ENCODE measurements at regions not wholly inside any gene's neighbourhood (a gene's known extent, or its start where the extent isn't known, plus 50 kb on each side); places are given as distances from the start of the nearest gene placed in this dataset.

- no peaks in the 10 kb centered on the region for H3K79me2 ChIP-seq (ENCODE audit: low read depth)
- H3K27ac ChIP-seq, result no peak overlapping the region
- H3F3A ChIP-seq (ENCODE audit: insufficient read depth, low read depth), result peaks cover 8% of the 10 kb centered on the region
- H3K4me2 ChIP-seq, result no peak overlapping the region
- H2AFZ ChIP-seq, result no peak overlapping the region
- no peaks in the 10 kb centered on the region for H3K36me3 ChIP-seq (ENCODE audit: low read depth)
- no peaks in the 10 kb centered on the region for H4K20me1 ChIP-seq (ENCODE audit: insufficient read depth)
- H3K4me1 ChIP-seq (replicated peaks; ENCODE audit: insufficient read depth), result peaks cover 16% of the 10 kb centered on the region
- intact Hi-C loops (cut with micrococcal nuclease; ENCODE audit: unreplicated experiment), result no loop called here
- POLR2A ChIA-PET (ENCODE audit: unreplicated experiment), result no interaction called here
- CTCF ChIA-PET, result no interaction called here
- BruUV-seq (replicated peaks), result no TSS peak
- no peaks in the 10 kb centered on the region for H3K9me3 ChIP-seq (ENCODE audit: insufficient read depth, low read depth)
- no peaks in the 10 kb centered on the region for H3K27me3 ChIP-seq (ENCODE audit: insufficient read depth, low read depth)
- DNase-seq, result no peak
- no peak overlapping the region for H3K4me3 ChIP-seq
- no peak for TF ChIP-seq EZH2 (IDR thresholded peaks at IDR 0.05; ENCODE audit: low read depth)
- TF ChIP-seq CTCF (conservative IDR thresholded peaks at IDR 0.05), result no peak
- no peaks in the 10 kb centered on the region for H3K9me2 ChIP-seq (ENCODE audit: insufficient read depth)
Measured at GRCh38 chr1:220330265-220330664, 58.0 kb upstream of the RAB3GAP2 start.

- H3K9me3 ChIP-seq (ENCODE audit: insufficient read depth, low read depth), result no peaks in the 10 kb centered on the region
- H3K27me3 ChIP-seq (ENCODE audit: insufficient read depth, low read depth), result no peaks in the 10 kb centered on the region
- no peaks in the 10 kb centered on the region for H3K79me2 ChIP-seq (ENCODE audit: low read depth)
- no peak for DNase-seq
- no peaks in the 10 kb centered on the region for H3K9me2 ChIP-seq (ENCODE audit: insufficient read depth)
- intact Hi-C loops (cut with micrococcal nuclease; ENCODE audit: unreplicated experiment), result no loop called here
- TF ChIP-seq CTCF (conservative IDR thresholded peaks at IDR 0.05) (no peak), EZH2 (IDR thresholded peaks at IDR 0.05; ENCODE audit: low read depth) (no peak)
- no peak overlapping the region for H3K4me3 ChIP-seq
- peaks cover 16% of the 10 kb centered on the region for H3K4me1 ChIP-seq (replicated peaks; ENCODE audit: insufficient read depth)
- CTCF ChIA-PET, result interaction anchor here (0.6 to 1.1 kb wide), 2 partner anchors 10 to 43 kb away, joined by 3 to 4 read pairs; no protein-coding TSS in a partner anchor
- H4K20me1 ChIP-seq (ENCODE audit: insufficient read depth), result no peaks in the 10 kb centered on the region
- no peak overlapping the region for H3K4me2 ChIP-seq
- H2AFZ ChIP-seq, result no peak overlapping the region
- POLR2A ChIA-PET (ENCODE audit: unreplicated experiment), result interaction anchor here (0.7 to 0.9 kb wide), 2 partner anchors 9 kb away, joined by 3 read pairs; no protein-coding TSS in a partner anchor
- 0 out of 2 replicates have a peak overlapping the region, but pooled peaks have one; percentile 35 for H3K27ac ChIP-seq
- BruUV-seq (replicated peaks), result no TSS peak
- H3F3A ChIP-seq (ENCODE audit: insufficient read depth, low read depth), result peaks cover 8% of the 10 kb centered on the region
- H3K36me3 ChIP-seq (ENCODE audit: low read depth), result no peaks in the 10 kb centered on the region
Measured at GRCh38 chr1:220327106-220327505, 54.9 kb upstream of the RAB3GAP2 start.

GRCh38 chr1:220326578-220326977, 54.3 kb upstream of the RAB3GAP2 start:
- DNase-seq, result peak; percentile 77 to 81
- Histone ChIP-seq H4K20me1 (ENCODE audit: insufficient read depth) (no peaks in the 10 kb centered on the region), H2AFZ (no peak overlapping the region), H3K9me2 (ENCODE audit: insufficient read depth) (no peaks in the 10 kb centered on the region), H3K4me2 (peak overlapping the region; percentile 48; the same call in 1 of the 2 replicates), H3K27me3 (ENCODE audit: insufficient read depth, low read depth) (no peaks in the 10 kb centered on the region), H3K4me3 (no peak overlapping the region), H3K9me3 (ENCODE audit: insufficient read depth, low read depth) (no peaks in the 10 kb centered on the region), H3K27ac (peak overlapping the region; percentile 49; the same call in 1 of the 2 replicates), H3K79me2 (ENCODE audit: low read depth) (no peaks in the 10 kb centered on the region), H3K4me1 (replicated peaks; ENCODE audit: insufficient read depth) (peaks cover 16% of the 10 kb centered on the region), H3F3A (ENCODE audit: insufficient read depth, low read depth) (peaks cover 8% of the 10 kb centered on the region), H3K36me3 (ENCODE audit: low read depth) (no peaks in the 10 kb centered on the region)
- CTCF ChIA-PET, result no interaction called here
- no TSS peak for BruUV-seq (replicated peaks)
- intact Hi-C loops (cut with micrococcal nuclease; ENCODE audit: unreplicated experiment), result loop anchor here (1.0 kb wide), 1 partner anchor 42 kb away; no protein-coding TSS in a partner anchor
- POLR2A ChIA-PET (ENCODE audit: unreplicated experiment), result interaction anchor here (0.9 kb wide), 1 partner anchor 9 kb away, joined by 3 read pairs; no protein-coding TSS in a partner anchor
- TF ChIP-seq CTCF (conservative IDR thresholded peaks at IDR 0.05) (no peak), EZH2 (IDR thresholded peaks at IDR 0.05; ENCODE audit: low read depth) (no peak)

Measured in PC-9 (cell line).